NCI-H2196 (cell line): ENCODE measurements at regions not wholly inside any gene's neighbourhood (a gene's known extent, or its start where the extent isn't known, plus 50 kb on each side); places are given as distances from the start of the nearest gene placed in this dataset.
"Not testable (repeated sequence)": the region's sequence is repeated elsewhere in the genome, so short reads cannot be mapped to it uniquely, and the experiment has no call there.

Source experiments
- DNase-seq: peaks from one replicate; lab custom pipeline; 2025; ENCODE audit not compliant: unreplicated experiment; lab: John Stamatoyannopoulos, UW

GRCh38 chr9:29616844-29617243, 2043.6 kb upstream of the C9orf72 start:
- DNase-seq = no peak

GRCh38 chr9:29625292-29625731, 2052.0 kb upstream of the C9orf72 start:
- no peak for DNase-seq

GRCh38 chr9:29625931-29626330, 2052.7 kb upstream of the C9orf72 start:
- no peak for DNase-seq

- not testable (repeated sequence) for DNase-seq
Measured at GRCh38 chr9:29628856-29629255, 2055.6 kb upstream of the C9orf72 start.

GRCh38 chr9:29637471-29638237, 2064.4 kb upstream of the C9orf72 start:
- DNase-seq = no peak

GRCh38 chr9:29640507-29640906, 2067.2 kb upstream of the C9orf72 start:
- DNase-seq = no peak

- no peak for DNase-seq
Measured at GRCh38 chr9:29644514-29644913, 2071.2 kb upstream of the C9orf72 start.

GRCh38 chr9:29647451-29647850, 2074.2 kb upstream of the C9orf72 start:
- DNase-seq = no peak

GRCh38 chr9:29648132-29648531, 2074.9 kb upstream of the C9orf72 start:
- no peak for DNase-seq

GRCh38 chr9:29648601-29649000, 2075.3 kb upstream of the C9orf72 start:
- DNase-seq = no peak

- DNase-seq = no peak
Measured at GRCh38 chr9:29656641-29657406, 2083.5 kb upstream of the C9orf72 start.

GRCh38 chr9:29657821-29658220, 2084.5 kb upstream of the C9orf72 start:
- DNase-seq = no peak

- DNase-seq = no peak
Measured at GRCh38 chr9:29659014-29659413, 2085.7 kb upstream of the C9orf72 start.

GRCh38 chr9:29659736-29660135, 2086.5 kb upstream of the C9orf72 start:
- no peak for DNase-seq

- no peak for DNase-seq
Measured at GRCh38 chr9:29668732-29669131, 2095.5 kb upstream of the C9orf72 start.

- no peak for DNase-seq
Measured at GRCh38 chr9:29669613-29670012, 2096.3 kb upstream of the C9orf72 start.

- DNase-seq = no peak
Measured at GRCh38 chr9:29685531-29685930, 2112.2 kb upstream of the C9orf72 start.

- DNase-seq = no peak
Measured at GRCh38 chr9:29691145-29691544, 2117.9 kb upstream of the C9orf72 start.

- no peak for DNase-seq
Measured at GRCh38 chr9:29691758-29692407, 2118.6 kb upstream of the C9orf72 start.

GRCh38 chr9:29697011-29697410, 2123.7 kb upstream of the C9orf72 start:
- DNase-seq = no peak

- DNase-seq = no peak
Measured at GRCh38 chr9:29701559-29701958, 2128.3 kb upstream of the C9orf72 start.

- no peak for DNase-seq
Measured at GRCh38 chr9:29701971-29702370, 2128.7 kb upstream of the C9orf72 start.
